Sigmoid colon (tissue), 3 donors: ENCODE measurements at regions not wholly inside any gene's neighbourhood (a gene's known extent, or its start where the extent isn't known, plus 50 kb on each side); places are given as distances from the start of the nearest gene placed in this dataset.
"Not testable (repeated sequence)": the region's sequence is repeated elsewhere in the genome, so short reads cannot be mapped to it uniquely, and the experiment has no call there.

Experiments used
- CTCF ChIP-seq, 4 experiments: fragments of 450-650 bp in 3 of 4; fragments of 200-600 bp in 1 of 4; IDR thresholded peaks; one replicate each; pipeline ENCODE4 v1.5.1; 2016 to 2019; ENCODE audit warnings: antibody characterized with exemption in 4 of 4, mild to moderate bottlenecking in 3 of 4, moderate library complexity in 2 of 4
- POLR2A ChIP-seq, 2 donors: fragments of 450-650 bp; IDR thresholded peaks; one replicate each; pipeline ENCODE4 v1.6.1; 2016; ENCODE audit warnings: antibody characterized with exemption in 2 of 2, mild to moderate bottlenecking in 2 of 2, moderate library complexity in 2 of 2

- TF ChIP-seq CTCF, POLR2A (IDR thresholded peaks at IDR 0.05): not testable (repeated sequence)
These were observed 346.3 kb downstream of the LMBRD1 start for GRCh38 chr6:69450493-69450892.
